ENCODE measurements at regions not wholly inside any gene's neighbourhood (a gene's known extent, or its start where the extent isn't known, plus 50 kb on each side); places are given as distances from the start of the nearest gene placed in this dataset.
"Not testable (repeated sequence)": the region's sequence is repeated elsewhere in the genome, so short reads cannot be mapped to it uniquely, and the experiment has no call there.

DNA sequence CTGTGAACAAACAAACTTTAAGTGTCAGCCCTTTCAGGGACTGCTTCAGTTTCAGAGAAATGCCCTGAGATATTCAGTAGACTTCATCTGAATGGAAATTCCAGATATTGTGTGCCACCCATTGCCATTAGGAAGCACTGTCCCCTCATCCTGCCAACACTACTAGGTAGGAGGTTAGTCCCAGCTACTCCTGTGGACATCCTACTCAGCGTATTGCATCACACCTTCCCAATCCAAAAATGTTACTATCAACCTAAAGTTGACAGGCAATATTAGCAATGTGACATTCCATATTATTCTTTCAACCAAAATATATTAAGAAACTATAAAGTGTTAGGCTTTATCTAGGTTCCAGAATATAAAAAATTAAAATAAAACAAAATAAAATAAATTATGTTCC lies 552.0 kb upstream of the ST8SIA4 start:
- no peaks in the 10 kb centered on the region for H3K36me3 Mint-ChIP-seq (ENCODE audit: low read depth)
- H3K27ac Mint-ChIP-seq: no peak overlapping the region
- H3F3A ChIP-seq (replicated peaks; ENCODE audit: low read depth): no peaks in the 10 kb centered on the region
- peaks cover 19% of the 10 kb centered on the region for H3K4me1 Mint-ChIP-seq
- no peak overlapping the region for H3K4me3 ChIP-seq
- ATAC-seq: no peak
- no peaks in the 10 kb centered on the region for H3K27me3 Mint-ChIP-seq (ENCODE audit: insufficient read depth, low read depth, poor library complexity)
- H2AFZ ChIP-seq: no peak overlapping the region
- H3K36me3 ChIP-seq (ENCODE audit: insufficient read depth): no peaks in the 10 kb centered on the region
- no peaks in the 10 kb centered on the region for H3K27me3 ChIP-seq (ENCODE audit: insufficient read depth)
- no peaks in the 10 kb centered on the region for H3K79me2 ChIP-seq (replicated peaks; ENCODE audit: insufficient read depth)
- no peaks in the 10 kb centered on the region for H3K9me3 Mint-ChIP-seq
- no peaks in the 10 kb centered on the region for H3K9me2 ChIP-seq (ENCODE audit: insufficient read depth)
- no peak overlapping the region for H3K4me3 Mint-ChIP-seq
- no peak overlapping the region for H3K4me2 ChIP-seq
- H4K20me1 ChIP-seq (replicated peaks; ENCODE audit: insufficient read depth): no peaks in the 10 kb centered on the region
- DNase-seq (ENCODE audit: low spot score): no peak
- H3K4me1 ChIP-seq (ENCODE audit: insufficient read depth): peaks cover 17% of the 10 kb centered on the region
- TF ChIP-seq, protein P1, sequence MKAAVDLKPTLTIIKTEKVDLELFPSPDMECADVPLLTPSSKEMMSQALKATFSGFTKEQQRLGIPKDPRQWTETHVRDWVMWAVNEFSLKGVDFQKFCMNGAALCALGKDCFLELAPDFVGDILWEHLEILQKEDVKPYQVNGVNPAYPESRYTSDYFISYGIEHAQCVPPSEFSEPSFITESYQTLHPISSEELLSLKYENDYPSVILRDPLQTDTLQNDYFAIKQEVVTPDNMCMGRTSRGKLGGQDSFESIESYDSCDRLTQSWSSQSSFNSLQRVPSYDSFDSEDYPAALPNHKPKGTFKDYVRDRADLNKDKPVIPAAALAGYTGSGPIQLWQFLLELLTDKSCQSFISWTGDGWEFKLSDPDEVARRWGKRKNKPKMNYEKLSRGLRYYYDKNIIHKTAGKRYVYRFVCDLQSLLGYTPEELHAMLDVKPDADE (IDR thresholded peaks at IDR 0.05): no peak
- no peak for TF ChIP-seq ZNF114 (CRISPR knock-in tag; IDR thresholded peaks at IDR 0.05)
- TF ChIP-seq STAT1 (IDR thresholded peaks at IDR 0.05; ENCODE audit: unreplicated experiment): no peak
- TF ChIP-seq, protein P2, sequence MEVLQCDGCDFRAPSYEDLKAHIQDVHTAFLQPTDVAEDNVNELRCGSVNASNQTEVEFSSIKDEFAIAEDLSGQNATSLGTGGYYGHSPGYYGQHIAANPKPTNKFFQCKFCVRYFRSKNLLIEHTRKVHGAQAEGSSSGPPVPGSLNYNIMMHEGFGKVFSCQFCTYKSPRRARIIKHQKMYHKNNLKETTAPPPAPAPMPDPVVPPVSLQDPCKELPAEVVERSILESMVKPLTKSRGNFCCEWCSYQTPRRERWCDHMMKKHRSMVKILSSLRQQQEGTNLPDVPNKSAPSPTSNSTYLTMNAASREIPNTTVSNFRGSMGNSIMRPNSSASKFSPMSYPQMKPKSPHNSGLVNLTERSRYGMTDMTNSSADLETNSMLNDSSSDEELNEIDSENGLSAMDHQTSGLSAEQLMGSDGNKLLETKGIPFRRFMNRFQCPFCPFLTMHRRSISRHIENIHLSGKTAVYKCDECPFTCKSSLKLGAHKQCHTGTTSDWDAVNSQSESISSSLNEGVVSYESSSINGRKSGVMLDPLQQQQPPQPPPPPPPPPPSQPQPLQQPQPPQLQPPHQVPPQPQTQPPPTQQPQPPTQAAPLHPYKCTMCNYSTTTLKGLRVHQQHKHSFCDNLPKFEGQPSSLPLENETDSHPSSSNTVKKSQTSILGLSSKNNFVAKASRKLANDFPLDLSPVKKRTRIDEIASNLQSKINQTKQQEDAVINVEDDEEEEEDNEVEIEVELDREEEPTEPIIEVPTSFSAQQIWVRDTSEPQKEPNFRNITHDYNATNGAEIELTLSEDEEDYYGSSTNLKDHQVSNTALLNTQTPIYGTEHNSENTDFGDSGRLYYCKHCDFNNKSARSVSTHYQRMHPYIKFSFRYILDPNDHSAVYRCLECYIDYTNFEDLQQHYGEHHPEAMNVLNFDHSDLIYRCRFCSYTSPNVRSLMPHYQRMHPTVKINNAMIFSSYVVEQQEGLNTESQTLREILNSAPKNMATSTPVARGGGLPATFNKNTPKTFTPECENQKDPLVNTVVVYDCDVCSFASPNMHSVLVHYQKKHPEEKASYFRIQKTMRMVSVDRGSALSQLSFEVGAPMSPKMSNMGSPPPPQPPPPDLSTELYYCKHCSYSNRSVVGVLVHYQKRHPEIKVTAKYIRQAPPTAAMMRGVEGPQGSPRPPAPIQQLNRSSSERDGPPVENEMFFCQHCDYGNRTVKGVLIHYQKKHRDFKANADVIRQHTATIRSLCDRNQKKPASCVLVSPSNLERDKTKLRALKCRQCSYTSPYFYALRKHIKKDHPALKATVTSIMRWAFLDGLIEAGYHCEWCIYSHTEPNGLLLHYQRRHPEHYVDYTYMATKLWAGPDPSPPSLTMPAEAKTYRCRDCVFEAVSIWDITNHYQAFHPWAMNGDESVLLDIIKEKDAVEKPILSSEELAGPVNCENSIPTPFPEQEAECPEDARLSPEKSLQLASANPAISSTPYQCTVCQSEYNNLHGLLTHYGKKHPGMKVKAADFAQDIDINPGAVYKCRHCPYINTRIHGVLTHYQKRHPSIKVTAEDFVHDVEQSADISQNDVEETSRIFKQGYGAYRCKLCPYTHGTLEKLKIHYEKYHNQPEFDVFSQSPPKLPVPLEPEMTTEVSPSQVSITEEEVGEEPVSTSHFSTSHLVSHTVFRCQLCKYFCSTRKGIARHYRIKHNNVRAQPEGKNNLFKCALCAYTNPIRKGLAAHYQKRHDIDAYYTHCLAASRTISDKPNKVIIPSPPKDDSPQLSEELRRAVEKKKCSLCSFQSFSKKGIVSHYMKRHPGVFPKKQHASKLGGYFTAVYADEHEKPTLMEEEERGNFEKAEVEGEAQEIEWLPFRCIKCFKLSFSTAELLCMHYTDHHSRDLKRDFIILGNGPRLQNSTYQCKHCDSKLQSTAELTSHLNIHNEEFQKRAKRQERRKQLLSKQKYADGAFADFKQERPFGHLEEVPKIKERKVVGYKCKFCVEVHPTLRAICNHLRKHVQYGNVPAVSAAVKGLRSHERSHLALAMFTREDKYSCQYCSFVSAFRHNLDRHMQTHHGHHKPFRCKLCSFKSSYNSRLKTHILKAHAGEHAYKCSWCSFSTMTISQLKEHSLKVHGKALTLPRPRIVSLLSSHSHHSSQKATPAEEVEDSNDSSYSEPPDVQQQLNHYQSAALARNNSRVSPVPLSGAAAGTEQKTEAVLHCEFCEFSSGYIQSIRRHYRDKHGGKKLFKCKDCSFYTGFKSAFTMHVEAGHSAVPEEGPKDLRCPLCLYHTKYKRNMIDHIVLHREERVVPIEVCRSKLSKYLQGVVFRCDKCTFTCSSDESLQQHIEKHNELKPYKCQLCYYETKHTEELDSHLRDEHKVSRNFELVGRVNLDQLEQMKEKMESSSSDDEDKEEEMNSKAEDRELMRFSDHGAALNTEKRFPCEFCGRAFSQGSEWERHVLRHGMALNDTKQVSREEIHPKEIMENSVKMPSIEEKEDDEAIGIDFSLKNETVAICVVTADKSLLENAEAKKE (CRISPR knock-in tag; IDR thresholded peaks at IDR 0.05): no peak
- TF ChIP-seq CREB1 (CRISPR knock-in tag; IDR thresholded peaks at IDR 0.05; ENCODE audit: low read depth): no peak
- no peak for TF ChIP-seq JUNB (IDR thresholded peaks at IDR 0.05; ENCODE audit: unreplicated experiment)
- no peak overlapping the region for H3K27ac ChIP-seq (ENCODE audit: low read depth)

DNA sequence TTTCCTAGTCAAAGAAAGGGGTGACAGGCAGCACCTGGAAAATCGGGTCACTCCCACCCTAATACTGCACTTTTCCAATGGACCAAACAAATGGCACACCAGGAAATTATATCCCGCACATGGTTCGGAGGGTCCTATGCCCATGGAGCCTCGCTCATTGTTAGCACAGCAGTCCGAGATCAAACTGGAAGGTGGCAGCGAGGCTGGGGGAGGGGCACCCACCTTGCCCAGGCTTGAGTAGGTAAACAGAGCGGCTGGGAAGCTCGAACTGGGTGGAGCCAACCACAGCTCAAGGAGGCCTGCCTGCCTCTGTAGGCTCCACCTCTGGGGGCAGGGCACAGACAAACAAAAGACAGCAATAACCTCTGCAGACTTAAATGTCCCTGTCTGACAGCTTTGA lies 539.2 kb upstream of the ST8SIA4 start:
- H3K79me2 ChIP-seq (replicated peaks; ENCODE audit: insufficient read depth); H4K20me1 ChIP-seq (replicated peaks; ENCODE audit: insufficient read depth); H3K36me3 ChIP-seq (ENCODE audit: insufficient read depth); H2AFZ ChIP-seq; H3F3A ChIP-seq (replicated peaks; ENCODE audit: low read depth); H3K27ac ChIP-seq (ENCODE audit: low read depth); DNase-seq (ENCODE audit: low spot score); H3K4me3 ChIP-seq; H3K4me2 ChIP-seq; H3K9me2 ChIP-seq (ENCODE audit: insufficient read depth); H3K4me1 ChIP-seq (ENCODE audit: insufficient read depth); H3K4me3 Mint-ChIP-seq; H3K27ac Mint-ChIP-seq; ATAC-seq; H3K4me1 Mint-ChIP-seq; H3K27me3 Mint-ChIP-seq (ENCODE audit: insufficient read depth, low read depth, poor library complexity); H3K27me3 ChIP-seq (ENCODE audit: insufficient read depth): not testable (repeated sequence)
- Mint-ChIP-seq H3K9me3 (peaks cover 33% of the 10 kb centered on the region), H3K36me3 (ENCODE audit: low read depth) (peaks cover 21% of the 10 kb centered on the region; the same call in 2 of the 3 replicates)
